CD4-positive, alpha-beta T cell treated with Interleukin-2 at 100 ng/mL for 4 hours (primary cell): ENCODE measurements at regions not wholly inside any gene's neighbourhood (a gene's known extent, or its start where the extent isn't known, plus 50 kb on each side); places are given as distances from the start of the nearest gene placed in this dataset.

ENCODE experiments used
- DNase-seq: peaks from one replicate; pipeline ENCODE4 v3.0.0-alpha.2; 2020; ENCODE audit warnings: low spot score

- DNase-seq = no peak
These were observed 89.6 kb downstream of the RBFOX3 start for GRCh38 chr17:79521225-79521624.

- no peak for DNase-seq
These were observed 90.4 kb downstream of the RBFOX3 start for GRCh38 chr17:79520167-79521165.

GRCh38 chr17:79519601-79520000 lies 91.2 kb downstream of the RBFOX3 start:
- no peak for DNase-seq

GRCh38 chr17:79518585-79519523 lies 92.0 kb downstream of the RBFOX3 start:
- no peak for DNase-seq

- DNase-seq = no peak
These were observed 92.8 kb downstream of the RBFOX3 start for GRCh38 chr17:79517827-79518584.

GRCh38 chr17:79515646-79516571 lies 94.9 kb downstream of the RBFOX3 start:
- no peak for DNase-seq

DNA sequence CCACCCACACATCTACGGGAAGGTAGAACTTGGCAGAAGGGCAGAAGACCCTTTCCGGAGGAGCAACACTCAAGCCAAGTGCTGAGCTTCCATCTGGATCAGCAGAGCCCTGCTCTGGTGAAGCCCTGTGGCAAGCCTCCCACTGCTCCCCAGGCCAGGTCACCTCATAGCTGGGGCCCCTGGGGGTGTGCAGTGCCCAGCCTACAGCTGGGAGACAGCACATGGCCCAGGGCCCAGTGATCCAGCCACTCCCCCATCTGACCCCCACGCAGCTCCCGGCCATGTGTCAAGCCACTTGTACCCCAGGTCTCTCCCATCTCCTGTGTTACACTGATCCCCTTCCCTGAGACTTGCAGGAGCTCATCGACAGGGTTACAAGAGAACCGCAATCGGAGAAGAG lies 95.7 kb downstream of the RBFOX3 start:
- DNase-seq = no peak

DNA sequence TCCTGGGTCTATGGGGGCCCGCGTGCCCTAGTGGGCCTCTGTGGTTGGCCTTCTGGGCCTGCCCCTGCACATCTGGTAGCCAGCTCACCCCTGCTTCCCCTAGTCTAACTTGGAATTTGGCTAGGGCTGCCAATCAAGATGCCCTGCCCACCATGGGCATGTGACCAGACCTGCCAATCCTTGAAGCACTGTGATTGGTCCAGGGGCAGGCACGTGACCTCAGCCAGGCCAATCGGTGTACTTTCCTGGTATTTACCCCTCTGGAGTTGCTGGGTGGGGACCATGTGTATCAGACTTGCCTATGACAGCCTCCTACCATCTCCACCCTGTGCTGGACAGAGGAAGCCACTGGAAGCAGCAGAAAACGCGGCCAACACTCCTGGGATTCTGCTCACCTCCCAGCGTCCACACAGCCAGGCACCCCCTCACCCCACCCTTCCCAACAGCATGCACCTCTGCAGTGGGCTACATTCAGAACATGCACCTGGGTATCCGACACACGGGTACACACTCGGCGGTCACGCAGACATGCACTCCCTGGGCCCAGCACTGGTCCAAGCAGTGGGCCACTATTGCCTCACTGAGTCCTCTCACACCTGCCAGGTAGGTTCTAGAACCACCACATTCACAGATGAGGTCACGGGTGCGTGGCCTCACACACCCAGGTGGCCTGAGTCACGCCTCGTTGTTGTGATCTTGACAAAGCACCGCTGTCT lies 96.9 kb downstream of the RBFOX3 start:
- no peak for DNase-seq

- DNase-seq = no peak
These were observed 97.6 kb downstream of the RBFOX3 start for GRCh38 chr17:79513206-79513605.

DNA sequence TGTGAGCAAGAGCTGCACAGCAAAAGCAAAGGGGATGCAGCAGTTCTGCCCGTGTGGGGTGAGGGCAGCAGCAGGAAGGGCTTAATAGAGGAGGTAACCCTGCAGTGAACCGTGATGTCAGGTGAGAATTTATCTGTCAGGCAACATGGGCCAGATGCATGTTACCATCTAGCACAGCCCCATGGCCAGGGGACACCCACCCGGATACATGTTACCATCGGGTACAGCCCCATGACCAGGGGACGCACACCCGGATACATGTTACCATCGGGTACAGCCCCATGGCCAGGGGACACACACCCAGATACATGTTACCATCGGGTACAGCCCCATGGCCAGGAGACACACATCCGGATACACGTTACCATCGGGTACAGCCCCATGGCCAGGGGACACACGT lies 99.4 kb downstream of the RBFOX3 start:
- DNase-seq = no peak

GRCh38 chr17:79510071-79510470 lies 100.8 kb downstream of the RBFOX3 start:
- no peak for DNase-seq

GRCh38 chr17:79509490-79509889 lies 101.4 kb downstream of the RBFOX3 start:
- DNase-seq = no peak

DNA sequence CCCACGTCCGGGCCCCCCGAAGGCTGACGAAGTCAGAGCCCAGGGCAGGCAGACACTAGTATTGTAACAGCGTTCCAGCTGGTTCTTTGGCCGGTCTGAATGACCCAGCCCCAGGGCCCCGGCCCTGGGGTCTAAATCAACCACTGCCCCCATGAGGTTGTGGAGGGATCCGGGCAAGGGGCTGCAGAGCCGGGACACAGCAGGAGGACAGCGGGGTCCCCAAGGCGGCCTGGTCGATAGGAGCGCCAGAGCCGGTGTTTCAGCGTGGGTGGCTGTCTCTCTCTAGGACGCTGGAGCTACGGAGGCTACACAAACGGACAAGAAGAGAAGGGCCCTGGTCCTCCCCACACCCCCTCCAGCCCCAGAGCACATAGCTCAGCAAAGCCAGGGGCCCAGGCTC lies 101.8 kb downstream of the RBFOX3 start:
- DNase-seq = no peak

DNA sequence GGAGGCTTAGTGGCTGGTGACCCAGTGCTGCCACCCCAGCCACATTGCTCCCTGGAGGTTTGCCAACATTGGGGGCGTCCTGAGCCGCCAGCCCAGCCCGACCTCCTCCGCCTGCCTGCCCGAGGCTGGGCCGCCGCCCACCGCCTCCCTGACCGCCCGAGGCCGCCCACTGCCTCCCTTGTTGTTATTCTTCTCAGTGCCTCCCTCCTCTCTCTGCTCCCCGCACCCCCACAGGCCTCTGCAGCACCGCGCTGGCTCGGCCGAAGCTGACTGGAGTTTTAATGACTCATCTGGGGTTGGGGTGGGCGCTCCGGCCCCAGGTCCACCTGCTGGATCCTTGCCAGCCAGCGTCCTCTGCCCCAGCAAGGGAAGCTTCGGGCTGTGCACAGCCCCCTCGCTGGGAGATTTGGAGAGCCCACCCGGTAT lies 102.5 kb downstream of the RBFOX3 start:
- no peak for DNase-seq

- DNase-seq = no peak
These were observed 103.9 kb downstream of the RBFOX3 start for GRCh38 chr17:79506955-79507354.

GRCh38 chr17:79506150-79506870 lies 104.5 kb downstream of the RBFOX3 start:
- DNase-seq = no peak

GRCh38 chr17:79505199-79505598 lies 105.7 kb downstream of the RBFOX3 start:
- no peak for DNase-seq

- no peak for DNase-seq
These were observed 106.7 kb downstream of the RBFOX3 start for GRCh38 chr17:79504181-79504605.

DNA sequence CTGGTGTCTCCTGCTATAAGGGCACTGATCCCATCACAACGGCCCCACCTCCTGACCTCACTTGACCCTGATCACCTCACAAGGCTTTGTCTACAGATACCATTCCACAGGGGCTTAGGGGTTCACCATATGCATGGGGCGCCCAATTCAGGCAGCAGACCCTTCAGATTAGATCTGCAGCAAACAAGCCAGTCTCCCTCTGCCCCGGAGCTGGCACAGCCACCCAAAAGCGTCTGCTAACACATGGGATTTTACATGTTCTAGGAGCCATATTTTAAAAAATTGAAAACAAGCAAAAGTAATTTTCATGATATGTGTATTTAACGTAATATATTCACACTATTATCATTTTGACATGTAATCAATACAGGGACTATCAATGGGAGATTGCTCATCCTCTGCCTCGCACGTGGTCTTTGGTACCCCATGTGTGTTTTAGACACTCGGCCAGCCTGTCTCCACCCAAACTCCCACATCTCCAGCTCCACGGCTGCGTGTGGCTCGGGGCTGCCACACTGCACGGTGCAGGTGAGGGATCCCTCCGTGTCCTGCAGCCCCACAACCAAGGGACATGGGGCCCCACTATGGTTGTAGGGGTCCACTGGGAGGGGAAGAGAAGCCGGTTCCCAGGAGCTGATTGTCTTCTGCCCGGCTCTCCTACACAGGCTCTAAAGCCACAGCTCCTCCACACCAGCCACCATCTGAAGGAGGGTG lies 107.6 kb downstream of the RBFOX3 start:
- DNase-seq = no peak
